ENCODE measurements at regions not wholly inside any gene's neighbourhood (a gene's known extent, or its start where the extent isn't known, plus 50 kb on each side); places are given as distances from the start of the nearest gene placed in this dataset.

DNA sequence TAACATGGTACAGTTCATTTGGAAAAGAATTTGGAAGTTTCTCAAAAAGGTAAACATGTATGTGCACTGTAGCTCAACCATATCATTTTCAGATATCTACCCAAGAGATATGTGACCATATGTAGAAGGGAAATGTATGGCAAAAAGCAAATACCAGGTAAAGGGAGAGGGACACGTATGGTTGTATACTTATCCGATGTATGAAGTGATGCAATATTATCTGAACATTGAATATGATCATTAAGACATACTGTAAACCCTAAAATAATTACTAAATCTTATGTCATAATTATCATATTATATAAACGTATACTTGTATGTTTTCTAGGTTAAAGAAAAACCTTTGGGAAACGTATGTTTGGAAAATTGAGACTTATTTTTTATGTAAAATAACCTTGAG, 367.5 kb upstream of the KCND2 start:
- TF ChIP-seq NANOG (IDR thresholded peaks at IDR 0.05; ENCODE audit: borderline replicate concordance) (no peak), EZH2 (IDR thresholded peaks at IDR 0.05; ENCODE audit: low read depth, unreplicated experiment) (no peak), POLR2AphosphoS5 (IDR thresholded peaks at IDR 0.05; ENCODE audit: low read depth) (no peak), ZNF331 (CRISPR knock-in tag; IDR thresholded peaks at IDR 0.05; ENCODE audit: low read depth) (no peak)
- TF ChIP-seq, protein P1, sequence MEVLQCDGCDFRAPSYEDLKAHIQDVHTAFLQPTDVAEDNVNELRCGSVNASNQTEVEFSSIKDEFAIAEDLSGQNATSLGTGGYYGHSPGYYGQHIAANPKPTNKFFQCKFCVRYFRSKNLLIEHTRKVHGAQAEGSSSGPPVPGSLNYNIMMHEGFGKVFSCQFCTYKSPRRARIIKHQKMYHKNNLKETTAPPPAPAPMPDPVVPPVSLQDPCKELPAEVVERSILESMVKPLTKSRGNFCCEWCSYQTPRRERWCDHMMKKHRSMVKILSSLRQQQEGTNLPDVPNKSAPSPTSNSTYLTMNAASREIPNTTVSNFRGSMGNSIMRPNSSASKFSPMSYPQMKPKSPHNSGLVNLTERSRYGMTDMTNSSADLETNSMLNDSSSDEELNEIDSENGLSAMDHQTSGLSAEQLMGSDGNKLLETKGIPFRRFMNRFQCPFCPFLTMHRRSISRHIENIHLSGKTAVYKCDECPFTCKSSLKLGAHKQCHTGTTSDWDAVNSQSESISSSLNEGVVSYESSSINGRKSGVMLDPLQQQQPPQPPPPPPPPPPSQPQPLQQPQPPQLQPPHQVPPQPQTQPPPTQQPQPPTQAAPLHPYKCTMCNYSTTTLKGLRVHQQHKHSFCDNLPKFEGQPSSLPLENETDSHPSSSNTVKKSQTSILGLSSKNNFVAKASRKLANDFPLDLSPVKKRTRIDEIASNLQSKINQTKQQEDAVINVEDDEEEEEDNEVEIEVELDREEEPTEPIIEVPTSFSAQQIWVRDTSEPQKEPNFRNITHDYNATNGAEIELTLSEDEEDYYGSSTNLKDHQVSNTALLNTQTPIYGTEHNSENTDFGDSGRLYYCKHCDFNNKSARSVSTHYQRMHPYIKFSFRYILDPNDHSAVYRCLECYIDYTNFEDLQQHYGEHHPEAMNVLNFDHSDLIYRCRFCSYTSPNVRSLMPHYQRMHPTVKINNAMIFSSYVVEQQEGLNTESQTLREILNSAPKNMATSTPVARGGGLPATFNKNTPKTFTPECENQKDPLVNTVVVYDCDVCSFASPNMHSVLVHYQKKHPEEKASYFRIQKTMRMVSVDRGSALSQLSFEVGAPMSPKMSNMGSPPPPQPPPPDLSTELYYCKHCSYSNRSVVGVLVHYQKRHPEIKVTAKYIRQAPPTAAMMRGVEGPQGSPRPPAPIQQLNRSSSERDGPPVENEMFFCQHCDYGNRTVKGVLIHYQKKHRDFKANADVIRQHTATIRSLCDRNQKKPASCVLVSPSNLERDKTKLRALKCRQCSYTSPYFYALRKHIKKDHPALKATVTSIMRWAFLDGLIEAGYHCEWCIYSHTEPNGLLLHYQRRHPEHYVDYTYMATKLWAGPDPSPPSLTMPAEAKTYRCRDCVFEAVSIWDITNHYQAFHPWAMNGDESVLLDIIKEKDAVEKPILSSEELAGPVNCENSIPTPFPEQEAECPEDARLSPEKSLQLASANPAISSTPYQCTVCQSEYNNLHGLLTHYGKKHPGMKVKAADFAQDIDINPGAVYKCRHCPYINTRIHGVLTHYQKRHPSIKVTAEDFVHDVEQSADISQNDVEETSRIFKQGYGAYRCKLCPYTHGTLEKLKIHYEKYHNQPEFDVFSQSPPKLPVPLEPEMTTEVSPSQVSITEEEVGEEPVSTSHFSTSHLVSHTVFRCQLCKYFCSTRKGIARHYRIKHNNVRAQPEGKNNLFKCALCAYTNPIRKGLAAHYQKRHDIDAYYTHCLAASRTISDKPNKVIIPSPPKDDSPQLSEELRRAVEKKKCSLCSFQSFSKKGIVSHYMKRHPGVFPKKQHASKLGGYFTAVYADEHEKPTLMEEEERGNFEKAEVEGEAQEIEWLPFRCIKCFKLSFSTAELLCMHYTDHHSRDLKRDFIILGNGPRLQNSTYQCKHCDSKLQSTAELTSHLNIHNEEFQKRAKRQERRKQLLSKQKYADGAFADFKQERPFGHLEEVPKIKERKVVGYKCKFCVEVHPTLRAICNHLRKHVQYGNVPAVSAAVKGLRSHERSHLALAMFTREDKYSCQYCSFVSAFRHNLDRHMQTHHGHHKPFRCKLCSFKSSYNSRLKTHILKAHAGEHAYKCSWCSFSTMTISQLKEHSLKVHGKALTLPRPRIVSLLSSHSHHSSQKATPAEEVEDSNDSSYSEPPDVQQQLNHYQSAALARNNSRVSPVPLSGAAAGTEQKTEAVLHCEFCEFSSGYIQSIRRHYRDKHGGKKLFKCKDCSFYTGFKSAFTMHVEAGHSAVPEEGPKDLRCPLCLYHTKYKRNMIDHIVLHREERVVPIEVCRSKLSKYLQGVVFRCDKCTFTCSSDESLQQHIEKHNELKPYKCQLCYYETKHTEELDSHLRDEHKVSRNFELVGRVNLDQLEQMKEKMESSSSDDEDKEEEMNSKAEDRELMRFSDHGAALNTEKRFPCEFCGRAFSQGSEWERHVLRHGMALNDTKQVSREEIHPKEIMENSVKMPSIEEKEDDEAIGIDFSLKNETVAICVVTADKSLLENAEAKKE (CRISPR knock-in tag; IDR thresholded peaks at IDR 0.05): no peak
- Histone ChIP-seq H3K79me2 (replicated peaks; ENCODE audit: insufficient read depth) (no peaks in the 10 kb centered on the region), H3F3A (replicated peaks; ENCODE audit: low read depth) (no peaks in the 10 kb centered on the region), H3K36me3 (ENCODE audit: insufficient read depth) (no peaks in the 10 kb centered on the region), H3K27ac (ENCODE audit: low read depth) (no peak overlapping the region), H3K9me2 (ENCODE audit: insufficient read depth) (no peaks in the 10 kb centered on the region), H3K4me3 (no peak overlapping the region), H3K27me3 (ENCODE audit: insufficient read depth) (no peaks in the 10 kb centered on the region), H3K4me1 (ENCODE audit: insufficient read depth) (no peaks in the 10 kb centered on the region), H4K20me1 (replicated peaks; ENCODE audit: insufficient read depth) (no peaks in the 10 kb centered on the region), H3K4me2 (no peak overlapping the region), H2AFZ (no peak overlapping the region)
- DNase-seq (ENCODE audit: low spot score): no peak
- Mint-ChIP-seq H3K27ac (no peak overlapping the region), H3K4me3 (no peak overlapping the region), H3K27me3 (ENCODE audit: insufficient read depth, low read depth, poor library complexity) (peaks cover 2% of the 10 kb centered on the region), H3K36me3 (ENCODE audit: low read depth) (no peaks in the 10 kb centered on the region), H3K4me1 (peaks cover 8% of the 10 kb centered on the region), H3K9me3 (no peaks in the 10 kb centered on the region; the same call in 2 of the 3 replicates)
- ATAC-seq: no peak

DNA sequence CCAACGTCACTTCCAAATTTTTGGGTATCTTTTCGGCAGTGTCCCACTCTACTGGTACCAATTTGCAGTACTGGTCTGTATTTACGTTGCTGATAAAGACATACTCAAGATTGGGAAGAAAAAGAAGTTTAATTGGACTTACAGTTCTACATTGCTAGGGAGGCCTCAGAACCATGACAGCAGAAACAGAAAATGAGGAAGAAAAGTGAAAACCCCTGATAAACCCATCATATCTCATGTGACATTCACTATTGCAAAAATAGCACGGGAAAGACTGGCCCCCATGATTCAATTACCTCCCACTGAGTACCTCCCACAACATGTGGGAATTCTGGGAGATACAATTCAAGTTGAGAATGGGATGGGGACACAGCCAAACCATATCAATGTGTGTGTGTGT, 364.0 kb upstream of the KCND2 start:
- Mint-ChIP-seq H3K27ac (no peak overlapping the region), H3K4me3 (no peak overlapping the region)
- TF ChIP-seq NANOG (IDR thresholded peaks at IDR 0.05; ENCODE audit: borderline replicate concordance): no peak
- TF ChIP-seq, protein P2, sequence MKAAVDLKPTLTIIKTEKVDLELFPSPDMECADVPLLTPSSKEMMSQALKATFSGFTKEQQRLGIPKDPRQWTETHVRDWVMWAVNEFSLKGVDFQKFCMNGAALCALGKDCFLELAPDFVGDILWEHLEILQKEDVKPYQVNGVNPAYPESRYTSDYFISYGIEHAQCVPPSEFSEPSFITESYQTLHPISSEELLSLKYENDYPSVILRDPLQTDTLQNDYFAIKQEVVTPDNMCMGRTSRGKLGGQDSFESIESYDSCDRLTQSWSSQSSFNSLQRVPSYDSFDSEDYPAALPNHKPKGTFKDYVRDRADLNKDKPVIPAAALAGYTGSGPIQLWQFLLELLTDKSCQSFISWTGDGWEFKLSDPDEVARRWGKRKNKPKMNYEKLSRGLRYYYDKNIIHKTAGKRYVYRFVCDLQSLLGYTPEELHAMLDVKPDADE (IDR thresholded peaks at IDR 0.05): no peak
- TF ChIP-seq ZNF331 (CRISPR knock-in tag; IDR thresholded peaks at IDR 0.05; ENCODE audit: low read depth): no peak
- no peak for TF ChIP-seq ZNF114 (CRISPR knock-in tag; IDR thresholded peaks at IDR 0.05)
- TF ChIP-seq STAT1 (IDR thresholded peaks at IDR 0.05; ENCODE audit: unreplicated experiment): no peak
- TF ChIP-seq, protein P3, sequence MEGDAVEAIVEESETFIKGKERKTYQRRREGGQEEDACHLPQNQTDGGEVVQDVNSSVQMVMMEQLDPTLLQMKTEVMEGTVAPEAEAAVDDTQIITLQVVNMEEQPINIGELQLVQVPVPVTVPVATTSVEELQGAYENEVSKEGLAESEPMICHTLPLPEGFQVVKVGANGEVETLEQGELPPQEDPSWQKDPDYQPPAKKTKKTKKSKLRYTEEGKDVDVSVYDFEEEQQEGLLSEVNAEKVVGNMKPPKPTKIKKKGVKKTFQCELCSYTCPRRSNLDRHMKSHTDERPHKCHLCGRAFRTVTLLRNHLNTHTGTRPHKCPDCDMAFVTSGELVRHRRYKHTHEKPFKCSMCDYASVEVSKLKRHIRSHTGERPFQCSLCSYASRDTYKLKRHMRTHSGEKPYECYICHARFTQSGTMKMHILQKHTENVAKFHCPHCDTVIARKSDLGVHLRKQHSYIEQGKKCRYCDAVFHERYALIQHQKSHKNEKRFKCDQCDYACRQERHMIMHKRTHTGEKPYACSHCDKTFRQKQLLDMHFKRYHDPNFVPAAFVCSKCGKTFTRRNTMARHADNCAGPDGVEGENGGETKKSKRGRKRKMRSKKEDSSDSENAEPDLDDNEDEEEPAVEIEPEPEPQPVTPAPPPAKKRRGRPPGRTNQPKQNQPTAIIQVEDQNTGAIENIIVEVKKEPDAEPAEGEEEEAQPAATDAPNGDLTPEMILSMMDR (conservative IDR thresholded peaks at IDR 0.05; ENCODE audit: low read depth in 2 of 2): no peak
- TF ChIP-seq, protein P4, sequence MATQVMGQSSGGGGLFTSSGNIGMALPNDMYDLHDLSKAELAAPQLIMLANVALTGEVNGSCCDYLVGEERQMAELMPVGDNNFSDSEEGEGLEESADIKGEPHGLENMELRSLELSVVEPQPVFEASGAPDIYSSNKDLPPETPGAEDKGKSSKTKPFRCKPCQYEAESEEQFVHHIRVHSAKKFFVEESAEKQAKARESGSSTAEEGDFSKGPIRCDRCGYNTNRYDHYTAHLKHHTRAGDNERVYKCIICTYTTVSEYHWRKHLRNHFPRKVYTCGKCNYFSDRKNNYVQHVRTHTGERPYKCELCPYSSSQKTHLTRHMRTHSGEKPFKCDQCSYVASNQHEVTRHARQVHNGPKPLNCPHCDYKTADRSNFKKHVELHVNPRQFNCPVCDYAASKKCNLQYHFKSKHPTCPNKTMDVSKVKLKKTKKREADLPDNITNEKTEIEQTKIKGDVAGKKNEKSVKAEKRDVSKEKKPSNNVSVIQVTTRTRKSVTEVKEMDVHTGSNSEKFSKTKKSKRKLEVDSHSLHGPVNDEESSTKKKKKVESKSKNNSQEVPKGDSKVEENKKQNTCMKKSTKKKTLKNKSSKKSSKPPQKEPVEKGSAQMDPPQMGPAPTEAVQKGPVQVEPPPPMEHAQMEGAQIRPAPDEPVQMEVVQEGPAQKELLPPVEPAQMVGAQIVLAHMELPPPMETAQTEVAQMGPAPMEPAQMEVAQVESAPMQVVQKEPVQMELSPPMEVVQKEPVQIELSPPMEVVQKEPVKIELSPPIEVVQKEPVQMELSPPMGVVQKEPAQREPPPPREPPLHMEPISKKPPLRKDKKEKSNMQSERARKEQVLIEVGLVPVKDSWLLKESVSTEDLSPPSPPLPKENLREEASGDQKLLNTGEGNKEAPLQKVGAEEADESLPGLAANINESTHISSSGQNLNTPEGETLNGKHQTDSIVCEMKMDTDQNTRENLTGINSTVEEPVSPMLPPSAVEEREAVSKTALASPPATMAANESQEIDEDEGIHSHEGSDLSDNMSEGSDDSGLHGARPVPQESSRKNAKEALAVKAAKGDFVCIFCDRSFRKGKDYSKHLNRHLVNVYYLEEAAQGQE (IDR thresholded peaks at IDR 0.05; ENCODE audit: unreplicated experiment): no peak

More for the DNA sequence above, 364.0 kb upstream of the KCND2 start:
- H3K4me2 ChIP-seq: no peak overlapping the region
- H4K20me1 ChIP-seq (replicated peaks; ENCODE audit: insufficient read depth): no peaks in the 10 kb centered on the region
- no peaks in the 10 kb centered on the region for H3K9me2 ChIP-seq (ENCODE audit: insufficient read depth)
- Mint-ChIP-seq H3K36me3 (ENCODE audit: low read depth) (peaks cover 2% of the 10 kb centered on the region; the same call in 1 of the 3 replicates), H3K27me3 (ENCODE audit: insufficient read depth, low read depth, poor library complexity) (peaks cover 6% of the 10 kb centered on the region), H3K9me3 (peaks cover 2% of the 10 kb centered on the region; the same call in 2 of the 3 replicates), H3K4me1 (peaks cover 8% of the 10 kb centered on the region)
- H3K27me3 ChIP-seq (ENCODE audit: insufficient read depth): no peaks in the 10 kb centered on the region
- DNase-seq (ENCODE audit: low spot score) (no peak), ATAC-seq (no peak)
- no peaks in the 10 kb centered on the region for H3K36me3 ChIP-seq (ENCODE audit: insufficient read depth)
- no peak overlapping the region for H2AFZ ChIP-seq
- H3K4me3 ChIP-seq: no peak overlapping the region
- no peaks in the 10 kb centered on the region for H3K4me1 ChIP-seq (ENCODE audit: insufficient read depth)
- H3F3A ChIP-seq (replicated peaks; ENCODE audit: low read depth): no peaks in the 10 kb centered on the region
- H3K79me2 ChIP-seq (replicated peaks; ENCODE audit: insufficient read depth): no peaks in the 10 kb centered on the region
- no peak overlapping the region for H3K27ac ChIP-seq (ENCODE audit: low read depth)

Measured in GM23338 (cell line).